ENCODE measurements at regions not wholly inside any gene's neighbourhood (a gene's known extent, or its start where the extent isn't known, plus 50 kb on each side); places are given as distances from the start of the nearest gene placed in this dataset.

GRCh38 chr18:24710474-24710873, 250.0 kb downstream of the HRH4 start:
- H3K36me3 ChIP-seq: no peaks in the 10 kb centered on the region
- H3K4me3 ChIP-seq: no peak overlapping the region
- no peaks in the 10 kb centered on the region for H3K27me3 ChIP-seq
- no peaks in the 10 kb centered on the region for H3K9me3 ChIP-seq
- TF ChIP-seq EP300 (IDR thresholded peaks at IDR 0.05): no peak
- no peak for TF ChIP-seq POLR2A (IDR thresholded peaks at IDR 0.05)
- TF ChIP-seq CTCF (IDR thresholded peaks at IDR 0.05): no peak
- TF ChIP-seq POLR2AphosphoS5 (IDR thresholded peaks at IDR 0.05): no peak
- no peak for DNase-seq (ENCODE audit: low spot score in 2 of 2)
- no peak overlapping the region for H3K27ac ChIP-seq
- no peaks in the 10 kb centered on the region for H3K4me1 ChIP-seq

- no peaks in the 10 kb centered on the region for H3K27me3 ChIP-seq
- H3K27ac ChIP-seq: no peak overlapping the region
- H3K36me3 ChIP-seq: no peaks in the 10 kb centered on the region
- no peaks in the 10 kb centered on the region for H3K9me3 ChIP-seq
- no peak for DNase-seq (ENCODE audit: low spot score in 2 of 2)
- no peaks in the 10 kb centered on the region for H3K4me1 ChIP-seq
- TF ChIP-seq POLR2A (IDR thresholded peaks at IDR 0.05): no peak
- TF ChIP-seq EP300 (IDR thresholded peaks at IDR 0.05): no peak
- TF ChIP-seq CTCF (IDR thresholded peaks at IDR 0.05): no peak
- TF ChIP-seq POLR2AphosphoS5 (IDR thresholded peaks at IDR 0.05): no peak
- no peak overlapping the region for H3K4me3 ChIP-seq
Measured at GRCh38 chr18:24719791-24720190, 259.4 kb downstream of the HRH4 start.

GRCh38 chr18:24721388-24721787, 261.0 kb downstream of the HRH4 start:
- no peaks in the 10 kb centered on the region for H3K27me3 ChIP-seq
- H3K27ac ChIP-seq: no peak overlapping the region
- H3K36me3 ChIP-seq: no peaks in the 10 kb centered on the region
- 75% methylated on average over 2 of the region's 2 CpGs for WGBS
- H3K9me3 ChIP-seq: no peaks in the 10 kb centered on the region
- H3K4me1 ChIP-seq: peaks cover 1% of the 10 kb centered on the region
- TF ChIP-seq POLR2AphosphoS5 (IDR thresholded peaks at IDR 0.05) (no peak), CTCF (IDR thresholded peaks at IDR 0.05) (no peak), POLR2A (IDR thresholded peaks at IDR 0.05) (no peak), EP300 (IDR thresholded peaks at IDR 0.05) (no peak)
- DNase-seq (ENCODE audit: low spot score in 2 of 2): no peak
- H3K4me3 ChIP-seq: no peak overlapping the region

- H3K27me3 ChIP-seq: peaks cover 5% of the 10 kb centered on the region
- no peak for TF ChIP-seq POLR2A (IDR thresholded peaks at IDR 0.05)
- no peak for TF ChIP-seq POLR2AphosphoS5 (IDR thresholded peaks at IDR 0.05)
- TF ChIP-seq CTCF (IDR thresholded peaks at IDR 0.05): no peak
- TF ChIP-seq EP300 (IDR thresholded peaks at IDR 0.05): no peak
- H3K4me1 ChIP-seq: peaks cover 3% of the 10 kb centered on the region
- WGBS: 64% methylated on average over 9 of the region's 9 CpGs
- H3K27ac ChIP-seq: no peak overlapping the region
- no peaks in the 10 kb centered on the region for H3K36me3 ChIP-seq
- H3K9me3 ChIP-seq: no peaks in the 10 kb centered on the region
- DNase-seq (ENCODE audit: low spot score in 2 of 2): no peak
- H3K4me3 ChIP-seq: no peak overlapping the region
Measured at GRCh38 chr18:24725644-24726415, 265.4 kb downstream of the HRH4 start.

- WGBS: 36% methylated on average over 18 of the region's 18 CpGs
- DNase-seq (ENCODE audit: low spot score in 2 of 2): peak in 1 of 2 donors; percentile 70
- Histone ChIP-seq H3K36me3 (no peaks in the 10 kb centered on the region), H3K27ac (peak overlapping the region; percentile 46), H3K9me3 (no peaks in the 10 kb centered on the region), H3K4me3 (peak overlapping the region; percentile 39), H3K27me3 (peaks cover 5% of the 10 kb centered on the region), H3K4me1 (peaks cover 3% of the 10 kb centered on the region)
- TF ChIP-seq CTCF (IDR thresholded peaks at IDR 0.05) (peak; percentile 51 to 75), POLR2AphosphoS5 (IDR thresholded peaks at IDR 0.05) (no peak), POLR2A (IDR thresholded peaks at IDR 0.05) (no peak), EP300 (IDR thresholded peaks at IDR 0.05) (no peak)
Measured at GRCh38 chr18:24726727-24727492, 266.5 kb downstream of the HRH4 start.

Data from suprapubic skin (tissue), 4 donors.